ENCODE measurements at regions not wholly inside any gene's neighbourhood (a gene's known extent, or its start where the extent isn't known, plus 50 kb on each side); places are given as distances from the start of the nearest gene placed in this dataset.

GRCh38 chr2:71959494-71959893 lies 188.2 kb downstream of the CYP26B1 start:
- TF ChIP-seq POLR2AphosphoS5 (IDR thresholded peaks at IDR 0.05): no peak
- no peak for TF ChIP-seq CTCF (IDR thresholded peaks at IDR 0.05)
- no peak for TF ChIP-seq EP300 (IDR thresholded peaks at IDR 0.05)
- no peak for TF ChIP-seq POLR2A (IDR thresholded peaks at IDR 0.05)
